ENCODE measurements at regions not wholly inside any gene's neighbourhood (a gene's known extent, or its start where the extent isn't known, plus 50 kb on each side); places are given as distances from the start of the nearest gene placed in this dataset.

DNA sequence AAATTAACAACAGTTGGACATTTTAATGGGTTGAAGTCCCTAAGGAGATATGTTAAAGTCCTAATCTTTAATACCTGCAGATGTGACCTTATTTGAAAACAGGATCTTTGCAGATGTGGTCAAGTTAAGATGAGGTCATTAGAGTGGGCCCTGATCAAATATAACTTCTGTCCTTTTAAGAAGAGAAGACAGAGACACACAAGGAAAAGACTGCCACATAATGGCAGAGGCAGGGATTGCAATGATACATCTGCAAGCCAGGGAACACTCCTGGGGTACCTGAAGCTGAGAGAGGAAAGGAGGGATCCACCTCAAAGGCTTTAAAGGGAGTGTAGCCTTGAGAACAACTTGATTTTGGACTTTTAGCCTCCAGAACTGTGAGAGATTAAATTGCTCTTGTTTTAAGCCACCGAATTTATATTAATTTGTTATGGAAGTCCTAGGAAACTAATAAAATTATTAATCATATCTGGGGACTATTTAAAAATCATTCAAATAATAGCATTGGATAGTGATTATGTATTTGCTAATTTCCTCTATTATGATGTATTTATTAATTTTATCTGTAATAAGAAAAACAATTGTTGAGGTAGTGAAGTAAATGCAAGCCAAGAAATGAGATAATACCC lies 700.0 kb upstream of the PCDH15 start:
- peak; percentile 13 for FAIRE-seq
- WGBS (ENCODE audit: insufficient coverage, insufficient replicate concordance, low lambda C conversion rate, missing lambda C conversion rate), result 0% methylated on average over 1 of the region's 1 CpG
- Histone ChIP-seq H3K27ac (ENCODE audit: control insufficient read depth, insufficient read depth) (no peak overlapping the region), H3K9me3 (replicated peaks; ENCODE audit: control insufficient read depth, insufficient read depth, low read length) (no peaks in the 10 kb centered on the region), H3K27me3 (replicated peaks in 1 of 2; ENCODE audit: control insufficient read depth in 2 of 2, insufficient read depth in 2 of 2, low read length in 1 of 2) (no peaks in the 10 kb centered on the region), H2AFZ (ENCODE audit: control insufficient read depth, low read depth, low read length) (no peak overlapping the region), H3K4me3 (no peak overlapping the region), H4K20me1 (ENCODE audit: control insufficient read depth, insufficient read depth) (no peaks in the 10 kb centered on the region), H3K4me2 (ENCODE audit: control insufficient read depth, insufficient read depth) (no peak overlapping the region), H3K36me3 (ENCODE audit: control insufficient read depth in 2 of 2, insufficient read depth in 2 of 2, low read length in 1 of 2) (no peaks in the 10 kb centered on the region), H3K79me2 (ENCODE audit: control insufficient read depth, insufficient read depth, low read length) (no peaks in the 10 kb centered on the region), H3K4me1 (ENCODE audit: control insufficient read depth, insufficient read depth, low read length) (no peaks in the 10 kb centered on the region), H3K9ac (ENCODE audit: control insufficient read depth, insufficient read depth, low read length) (no peak overlapping the region)
- POLR2A ChIA-PET, result no interaction called here
- in situ Hi-C loops (cut with MboI) (no loop called here), intact Hi-C loops (cut with micrococcal nuclease; ENCODE audit: unreplicated experiment) (loop anchor here (1.0 to 2.0 kb wide), 2 partner anchors 230 to 410 kb away; no protein-coding TSS in a partner anchor)
- no TSS peak for BruUV-seq (replicated peaks)
- ATAC-seq, result peak; percentile 91
- no peak for DNase-seq (ENCODE audit: low read depth, low spot score)
- SMC1A ChIA-PET (ENCODE audit: uncharacterized antibody, unreplicated experiment), result no interaction called here
- RAD21 ChIA-PET (ENCODE audit: unreplicated experiment), result no interaction called here
- TF ChIP-seq SPI1 (IDR thresholded peaks at IDR 0.05; ENCODE audit: borderline replicate concordance, insufficient read depth, low read depth, low read length), result no peak
- TF ChIP-seq ZNF24 (IDR thresholded peaks at IDR 0.05), result no peak
- no peak for TF ChIP-seq SRF (IDR thresholded peaks at IDR 0.05; ENCODE audit: low read depth in 2 of 2, low read length in 2 of 2)
- TF ChIP-seq, protein P1, sequence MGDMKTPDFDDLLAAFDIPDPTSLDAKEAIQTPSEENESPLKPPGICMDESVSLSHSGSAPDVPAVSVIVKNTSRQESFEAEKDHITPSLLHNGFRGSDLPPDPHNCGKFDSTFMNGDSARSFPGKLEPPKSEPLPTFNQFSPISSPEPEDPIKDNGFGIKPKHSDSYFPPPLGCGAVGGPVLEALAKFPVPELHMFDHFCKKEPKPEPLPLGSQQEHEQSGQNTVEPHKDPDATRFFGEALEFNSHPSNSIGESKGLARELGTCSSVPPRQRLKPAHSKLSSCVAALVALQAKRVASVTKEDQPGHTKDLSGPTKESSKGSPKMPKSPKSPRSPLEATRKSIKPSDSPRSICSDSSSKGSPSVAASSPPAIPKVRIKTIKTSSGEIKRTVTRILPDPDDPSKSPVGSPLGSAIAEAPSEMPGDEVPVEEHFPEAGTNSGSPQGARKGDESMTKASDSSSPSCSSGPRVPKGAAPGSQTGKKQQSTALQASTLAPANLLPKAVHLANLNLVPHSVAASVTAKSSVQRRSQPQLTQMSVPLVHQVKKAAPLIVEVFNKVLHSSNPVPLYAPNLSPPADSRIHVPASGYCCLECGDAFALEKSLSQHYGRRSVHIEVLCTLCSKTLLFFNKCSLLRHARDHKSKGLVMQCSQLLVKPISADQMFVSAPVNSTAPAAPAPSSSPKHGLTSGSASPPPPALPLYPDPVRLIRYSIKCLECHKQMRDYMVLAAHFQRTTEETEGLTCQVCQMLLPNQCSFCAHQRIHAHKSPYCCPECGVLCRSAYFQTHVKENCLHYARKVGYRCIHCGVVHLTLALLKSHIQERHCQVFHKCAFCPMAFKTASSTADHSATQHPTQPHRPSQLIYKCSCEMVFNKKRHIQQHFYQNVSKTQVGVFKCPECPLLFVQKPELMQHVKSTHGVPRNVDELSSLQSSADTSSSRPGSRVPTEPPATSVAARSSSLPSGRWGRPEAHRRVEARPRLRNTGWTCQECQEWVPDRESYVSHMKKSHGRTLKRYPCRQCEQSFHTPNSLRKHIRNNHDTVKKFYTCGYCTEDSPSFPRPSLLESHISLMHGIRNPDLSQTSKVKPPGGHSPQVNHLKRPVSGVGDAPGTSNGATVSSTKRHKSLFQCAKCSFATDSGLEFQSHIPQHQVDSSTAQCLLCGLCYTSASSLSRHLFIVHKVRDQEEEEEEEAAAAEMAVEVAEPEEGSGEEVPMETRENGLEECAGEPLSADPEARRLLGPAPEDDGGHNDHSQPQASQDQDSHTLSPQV (IDR thresholded peaks at IDR 0.05), result no peak
- no peak for TF ChIP-seq HDAC6 (IDR thresholded peaks at IDR 0.05; ENCODE audit: unreplicated experiment)
- TF ChIP-seq SIN3A (IDR thresholded peaks at IDR 0.05; ENCODE audit: low read depth, low read length), result no peak
- TF ChIP-seq LARP7 (IDR thresholded peaks at IDR 0.05), result no peak
- no peak for TF ChIP-seq TCF3 (IDR thresholded peaks at IDR 0.05; ENCODE audit: borderline replicate concordance, insufficient read depth, low read depth, low read length)
- TF ChIP-seq SUPT20H (IDR thresholded peaks at IDR 0.05; ENCODE audit: borderline replicate concordance, control insufficient read depth, low read depth, low read length), result no peak
- no peak for TF ChIP-seq CREB1 (IDR thresholded peaks at IDR 0.05; ENCODE audit: low read depth)
- TF ChIP-seq KDM1A (IDR thresholded peaks at IDR 0.05; ENCODE audit: borderline replicate concordance), result no peak
- peak; percentile 69 for TF ChIP-seq ATF7 (IDR thresholded peaks at IDR 0.05; ENCODE audit: low read depth)
- TF ChIP-seq HDAC2 (IDR thresholded peaks at IDR 0.05), result no peak
- TF ChIP-seq CREM (IDR thresholded peaks at IDR 0.05; ENCODE audit: low read depth), result 0 out of 2 replicates have a peak, but pooled peaks have one; percentile 10
- no peak for TF ChIP-seq MTA3 (IDR thresholded peaks at IDR 0.05; ENCODE audit: borderline replicate concordance, low read length)
- TF ChIP-seq RAD21 (IDR thresholded peaks at IDR 0.05; ENCODE audit: insufficient read depth, low read depth, low read length), result peak; percentile 79
- no peak for TF ChIP-seq SUZ12 (IDR thresholded peaks at IDR 0.05; ENCODE audit: unreplicated experiment)
- TF ChIP-seq SMC3 (IDR thresholded peaks at IDR 0.05; ENCODE audit: borderline replicate concordance, low read length), result peak; percentile 46; the same call in 1 of the 2 replicates
- TF ChIP-seq, protein P2, sequence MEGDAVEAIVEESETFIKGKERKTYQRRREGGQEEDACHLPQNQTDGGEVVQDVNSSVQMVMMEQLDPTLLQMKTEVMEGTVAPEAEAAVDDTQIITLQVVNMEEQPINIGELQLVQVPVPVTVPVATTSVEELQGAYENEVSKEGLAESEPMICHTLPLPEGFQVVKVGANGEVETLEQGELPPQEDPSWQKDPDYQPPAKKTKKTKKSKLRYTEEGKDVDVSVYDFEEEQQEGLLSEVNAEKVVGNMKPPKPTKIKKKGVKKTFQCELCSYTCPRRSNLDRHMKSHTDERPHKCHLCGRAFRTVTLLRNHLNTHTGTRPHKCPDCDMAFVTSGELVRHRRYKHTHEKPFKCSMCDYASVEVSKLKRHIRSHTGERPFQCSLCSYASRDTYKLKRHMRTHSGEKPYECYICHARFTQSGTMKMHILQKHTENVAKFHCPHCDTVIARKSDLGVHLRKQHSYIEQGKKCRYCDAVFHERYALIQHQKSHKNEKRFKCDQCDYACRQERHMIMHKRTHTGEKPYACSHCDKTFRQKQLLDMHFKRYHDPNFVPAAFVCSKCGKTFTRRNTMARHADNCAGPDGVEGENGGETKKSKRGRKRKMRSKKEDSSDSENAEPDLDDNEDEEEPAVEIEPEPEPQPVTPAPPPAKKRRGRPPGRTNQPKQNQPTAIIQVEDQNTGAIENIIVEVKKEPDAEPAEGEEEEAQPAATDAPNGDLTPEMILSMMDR (IDR thresholded peaks at IDR 0.05 in 2 of 3, conservative IDR thresholded peaks at IDR 0.05 in 1 of 3; ENCODE audit: control insufficient read depth in 2 of 3, extremely low read depth in 1 of 3, insufficient read depth in 1 of 3, low read depth in 3 of 3, low read length in 3 of 3), result peak; percentile 60 to 69 (median 63)
- no peak for TF ChIP-seq ZNF622 (IDR thresholded peaks at IDR 0.05)
- CTCF ChIA-PET, result interaction anchor here (1.1 to 1.4 kb wide), 2 partner anchors 44 to 409 kb away, joined by 3 to 6 read pairs; no protein-coding TSS in a partner anchor
